Stimulated activated CD4-positive, alpha-beta T cell treated with anti-CD3 and anti-CD28 coated beads, Interleukin-1b, Interleukin-23, amount 100 ng/mL, for 48 hours (primary cell): ENCODE measurements at regions not wholly inside any gene's neighbourhood (a gene's known extent, or its start where the extent isn't known, plus 50 kb on each side); places are given as distances from the start of the nearest gene placed in this dataset.

ENCODE experiments used
- DNase-seq: peaks from one replicate; pipeline ENCODE4 v3.0.0-alpha.2; 2020

- no peak for DNase-seq
These were observed 415.8 kb upstream of the NOVA1 start for GRCh38 chr14:27013678-27014077.

GRCh38 chr14:27015065-27015464 lies 417.2 kb upstream of the NOVA1 start:
- no peak for DNase-seq

- DNase-seq: no peak
These were observed 427.8 kb upstream of the NOVA1 start for GRCh38 chr14:27025648-27026047.

- no peak for DNase-seq
These were observed 428.3 kb upstream of the NOVA1 start for GRCh38 chr14:27026097-27026496.

GRCh38 chr14:27040552-27040951 lies 442.7 kb upstream of the NOVA1 start:
- DNase-seq: no peak

GRCh38 chr14:27049701-27050100 lies 451.9 kb upstream of the NOVA1 start:
- DNase-seq: no peak

- no peak for DNase-seq
These were observed 452.4 kb upstream of the NOVA1 start for GRCh38 chr14:27050208-27050607.

GRCh38 chr14:27056586-27056985 lies 458.8 kb upstream of the NOVA1 start:
- no peak for DNase-seq

GRCh38 chr14:27061299-27061698 lies 463.5 kb upstream of the NOVA1 start:
- DNase-seq: no peak

GRCh38 chr14:27063959-27064358 lies 466.1 kb upstream of the NOVA1 start:
- no peak for DNase-seq

GRCh38 chr14:27065886-27066285 lies 468.1 kb upstream of the NOVA1 start:
- no peak for DNase-seq

GRCh38 chr14:27067961-27068360 lies 470.1 kb upstream of the NOVA1 start:
- DNase-seq: no peak

- no peak for DNase-seq
These were observed 474.8 kb upstream of the NOVA1 start for GRCh38 chr14:27072589-27072988.

- DNase-seq: no peak
These were observed 477.7 kb upstream of the NOVA1 start for GRCh38 chr14:27075503-27075902.

- DNase-seq: no peak
These were observed 479.4 kb upstream of the NOVA1 start for GRCh38 chr14:27077214-27077613.

GRCh38 chr14:27077710-27078109 lies 479.9 kb upstream of the NOVA1 start:
- DNase-seq: no peak

GRCh38 chr14:27078191-27078590 lies 480.4 kb upstream of the NOVA1 start:
- DNase-seq: no peak

GRCh38 chr14:27079716-27080115 lies 481.9 kb upstream of the NOVA1 start:
- DNase-seq: no peak

GRCh38 chr14:27085500-27085899 lies 487.7 kb upstream of the NOVA1 start:
- DNase-seq: no peak

- no peak for DNase-seq
These were observed 492.9 kb upstream of the NOVA1 start for GRCh38 chr14:27090716-27091115.

- DNase-seq: no peak
These were observed 494.1 kb upstream of the NOVA1 start for GRCh38 chr14:27091973-27092372.

GRCh38 chr14:27096091-27096490 lies 498.3 kb upstream of the NOVA1 start:
- no peak for DNase-seq

GRCh38 chr14:27098451-27098850 lies 500.6 kb upstream of the NOVA1 start:
- no peak for DNase-seq

- DNase-seq: no peak
These were observed 516.3 kb upstream of the NOVA1 start for GRCh38 chr14:27114180-27114579.

GRCh38 chr14:27123162-27123561 lies 525.3 kb upstream of the NOVA1 start:
- no peak for DNase-seq

GRCh38 chr14:27127838-27128237 lies 530.0 kb upstream of the NOVA1 start:
- no peak for DNase-seq
